Lower leg skin (tissue), 4 donors: ENCODE measurements at regions not wholly inside any gene's neighbourhood (a gene's known extent, or its start where the extent isn't known, plus 50 kb on each side); places are given as distances from the start of the nearest gene placed in this dataset.

Experiments used
- DNase-seq, 2 donors: peaks; one replicate each; pipeline ENCODE4 v3.0.0-alpha.2; 2019; ENCODE audit warnings: low spot score in 2 of 2
- H3K4me3 ChIP-seq: fragments of 200-600 bp; sonication (generic); 2 replicates; pipeline ENCODE4 v1.5.1; 2017; ENCODE audit warnings: mild to moderate bottlenecking, low read depth; ENCODE audit not compliant: poor library complexity, severe bottlenecking
- POLR2A ChIP-seq, 2 donors: fragments of 450-650 bp; IDR thresholded peaks; one replicate each; pipeline ENCODE4 v1.6.1; 2016 to 2017; ENCODE audit warnings: antibody characterized with exemption in 2 of 2, mild to moderate bottlenecking in 1 of 2, moderate library complexity in 1 of 2
- WGBS, 2 donors: methylation state at CpG; one replicate each; pipeline ENCODE4 v1.1.5; 2018; 5-methylcytosine and 5-hydroxymethylcytosine counted together
- intact Hi-C: fragments of 100-400 bp; cut with DNase I; formaldehyde crosslinking; loops from one replicate; pipeline ENCODE4 v1.15.0; 2023; ENCODE audit warnings: low total_unique reads
- TF ChIP-seq, protein P1 (sequence below), 3 donors: fragments of 450-650 bp; IDR thresholded peaks; one replicate each; pipeline ENCODE4 v1.5.1; 2016; ENCODE audit warnings: antibody characterized with exemption in 3 of 3, mild to moderate bottlenecking in 3 of 3, moderate library complexity in 2 of 3

DNA sequence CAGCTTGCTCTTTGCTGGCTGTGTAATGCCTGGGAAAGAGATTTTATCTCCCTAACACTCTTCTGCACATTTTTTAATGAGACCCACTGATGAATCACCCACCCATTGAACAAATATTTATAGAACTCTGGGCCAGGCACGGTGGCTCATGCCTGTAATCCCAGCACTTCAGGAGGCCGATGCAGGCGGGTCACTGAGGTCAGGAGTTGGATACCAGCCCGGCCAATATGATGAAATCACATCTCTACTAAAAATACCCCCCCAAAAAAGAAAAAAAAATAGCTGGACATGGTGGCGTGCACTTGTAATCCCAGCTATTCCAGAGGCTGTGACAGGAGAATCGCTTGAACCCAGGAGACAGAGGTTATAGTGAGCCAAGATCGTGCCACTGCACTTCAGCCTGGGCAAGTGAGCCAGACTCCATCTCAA lies 82.1 kb upstream of the SIRPA start:
- 37 to 44% methylated on average over 7 of the region's 7 CpGs for WGBS, 2 donors
- DNase-seq = peak in 1 of 2 donors; percentile 87
- no peak for TF ChIP-seq POLR2A (IDR thresholded peaks at IDR 0.05)
- TF ChIP-seq, protein P1, sequence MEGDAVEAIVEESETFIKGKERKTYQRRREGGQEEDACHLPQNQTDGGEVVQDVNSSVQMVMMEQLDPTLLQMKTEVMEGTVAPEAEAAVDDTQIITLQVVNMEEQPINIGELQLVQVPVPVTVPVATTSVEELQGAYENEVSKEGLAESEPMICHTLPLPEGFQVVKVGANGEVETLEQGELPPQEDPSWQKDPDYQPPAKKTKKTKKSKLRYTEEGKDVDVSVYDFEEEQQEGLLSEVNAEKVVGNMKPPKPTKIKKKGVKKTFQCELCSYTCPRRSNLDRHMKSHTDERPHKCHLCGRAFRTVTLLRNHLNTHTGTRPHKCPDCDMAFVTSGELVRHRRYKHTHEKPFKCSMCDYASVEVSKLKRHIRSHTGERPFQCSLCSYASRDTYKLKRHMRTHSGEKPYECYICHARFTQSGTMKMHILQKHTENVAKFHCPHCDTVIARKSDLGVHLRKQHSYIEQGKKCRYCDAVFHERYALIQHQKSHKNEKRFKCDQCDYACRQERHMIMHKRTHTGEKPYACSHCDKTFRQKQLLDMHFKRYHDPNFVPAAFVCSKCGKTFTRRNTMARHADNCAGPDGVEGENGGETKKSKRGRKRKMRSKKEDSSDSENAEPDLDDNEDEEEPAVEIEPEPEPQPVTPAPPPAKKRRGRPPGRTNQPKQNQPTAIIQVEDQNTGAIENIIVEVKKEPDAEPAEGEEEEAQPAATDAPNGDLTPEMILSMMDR (IDR thresholded peaks at IDR 0.05) = no peak
- intact Hi-C loops = no loop called here
- H3K4me3 ChIP-seq = no peak overlapping the region

DNA sequence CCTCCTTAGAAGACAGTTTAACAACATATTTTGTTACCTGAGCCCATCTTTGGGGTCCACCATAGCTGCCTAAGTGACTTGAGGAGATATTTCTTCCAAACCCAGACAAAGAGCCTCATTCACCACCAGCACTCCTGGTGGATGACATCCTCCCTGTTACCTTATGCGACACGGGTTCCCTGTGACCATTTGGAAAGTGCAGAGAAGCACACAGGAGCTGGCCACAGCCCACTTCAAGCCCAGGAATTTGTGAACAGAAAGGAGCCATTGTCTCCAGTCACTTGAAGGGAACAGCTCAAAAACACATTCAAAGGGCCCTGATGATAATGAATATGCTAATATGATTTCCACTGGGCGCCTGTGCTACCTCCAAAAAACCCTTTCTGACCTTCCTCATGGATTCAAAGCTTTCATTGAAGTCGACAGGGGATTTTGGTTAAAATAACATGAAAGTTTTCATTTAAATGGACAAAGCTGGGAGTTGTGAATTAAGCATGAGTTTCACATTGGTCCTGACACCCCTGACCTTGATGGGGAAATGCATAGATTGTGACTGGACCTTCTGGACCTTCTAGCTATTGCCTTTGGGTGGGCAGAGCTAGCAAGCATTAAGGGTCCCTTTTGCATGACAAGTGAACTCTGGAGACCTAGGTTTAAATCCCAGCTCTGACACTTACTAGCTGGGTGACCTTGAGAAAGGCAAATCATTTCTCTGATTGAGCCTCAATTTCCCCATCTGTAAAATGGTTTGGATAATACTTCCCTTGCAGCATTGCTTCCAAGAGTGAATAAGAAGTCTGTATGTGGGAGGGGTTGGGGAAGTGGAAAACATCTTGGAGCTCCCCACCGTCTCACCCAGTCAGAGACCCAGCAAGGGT lies 83.3 kb upstream of the SIRPA start:
- no peak overlapping the region for H3K4me3 ChIP-seq
- no peak for TF ChIP-seq POLR2A (IDR thresholded peaks at IDR 0.05)
- TF ChIP-seq, protein P1 (IDR thresholded peaks at IDR 0.05) = no peak
- peak in 1 of 2 donors; percentile 48 for DNase-seq
- WGBS, 2 donors = 49 to 70% methylated on average over 5 of the region's 5 CpGs
- intact Hi-C loops = no loop called here

GRCh38 chr20:1810926-1811620 lies 84.1 kb upstream of the SIRPA start:
- WGBS, 2 donors = 22 to 48% methylated on average over 7 of the region's 7 CpGs
- intact Hi-C loops = no loop called here
- peak in 1 of 2 donors; percentile 82 for DNase-seq
- no peak overlapping the region for H3K4me3 ChIP-seq
- TF ChIP-seq, protein P1 (IDR thresholded peaks at IDR 0.05) = no peak
- TF ChIP-seq POLR2A (IDR thresholded peaks at IDR 0.05) = no peak

DNA sequence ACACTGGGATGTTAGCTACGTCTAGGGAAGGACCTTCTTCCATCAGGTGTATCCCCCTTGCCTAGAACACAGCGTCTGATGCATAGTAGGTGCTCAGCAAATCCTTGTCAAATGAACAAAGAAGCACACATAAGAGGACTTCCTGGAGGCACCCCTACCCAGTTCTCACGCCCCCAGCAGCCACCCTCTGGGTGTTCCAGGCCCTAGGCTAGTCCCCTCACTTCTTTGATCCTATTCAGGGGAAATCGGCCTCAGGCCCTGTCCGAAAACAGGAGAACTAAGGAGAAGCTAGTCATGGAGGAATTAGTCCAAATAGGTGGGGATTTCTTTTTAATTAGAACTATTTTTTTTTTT lies 84.7 kb upstream of the SIRPA start:
- intact Hi-C loops = no loop called here
- H3K4me3 ChIP-seq = no peak overlapping the region
- 65 to 74% methylated on average over 5 of the region's 5 CpGs for WGBS, 2 donors
- DNase-seq = peak in 1 of 2 donors; percentile 83
- TF ChIP-seq, protein P1 (IDR thresholded peaks at IDR 0.05) = no peak
- TF ChIP-seq POLR2A (IDR thresholded peaks at IDR 0.05) = no peak

DNA sequence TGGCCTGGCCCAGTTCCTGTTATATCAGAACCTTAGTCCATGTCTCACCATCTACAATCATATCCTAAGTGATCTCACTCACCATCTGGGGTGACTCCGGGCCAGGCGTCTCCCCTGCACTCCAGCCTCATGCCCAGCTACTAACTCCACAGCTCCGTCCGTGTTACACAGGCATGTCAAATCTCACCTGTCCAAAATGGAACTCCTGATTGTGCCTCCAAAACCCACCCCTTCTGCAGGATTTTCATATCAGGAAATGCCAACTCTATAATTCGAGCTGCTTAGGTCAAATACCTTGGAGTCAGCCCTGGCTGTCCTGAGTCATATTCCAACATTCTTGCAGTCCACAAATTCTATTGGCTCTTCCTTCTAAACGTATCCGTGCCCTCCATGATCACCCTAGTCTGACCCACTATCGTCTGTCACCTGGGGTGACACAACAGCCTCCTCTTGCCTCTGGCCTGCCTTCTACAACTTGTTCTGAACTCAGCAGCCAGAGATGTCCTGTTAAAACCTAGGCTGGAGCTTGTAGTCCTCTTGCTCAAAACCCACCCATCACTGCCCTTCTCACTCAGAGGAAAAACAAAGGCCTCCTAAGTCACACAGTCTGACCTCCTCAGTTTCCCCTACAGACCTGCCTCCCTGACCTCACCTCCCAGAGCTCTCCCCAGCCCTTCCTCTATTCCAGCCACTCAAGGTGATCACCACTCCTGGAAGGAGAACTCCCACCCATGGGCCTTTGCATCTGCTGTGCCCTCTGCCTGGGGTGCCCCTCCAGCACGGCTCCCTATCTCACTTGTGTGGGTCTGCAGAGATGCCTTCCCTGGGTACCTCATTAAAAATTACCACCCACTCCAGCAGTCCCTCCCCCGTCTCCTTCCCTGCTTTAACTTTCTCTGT lies 85.3 kb upstream of the SIRPA start:
- intact Hi-C loops = no loop called here

More for the DNA sequence above, 85.3 kb upstream of the SIRPA start:
- TF ChIP-seq, protein P1 (IDR thresholded peaks at IDR 0.05) = no peak
- no peak for TF ChIP-seq POLR2A (IDR thresholded peaks at IDR 0.05)
- 85 to 89% methylated on average over 10 of the region's 10 CpGs for WGBS, 2 donors
- peak in 1 of 2 donors; percentile 73 for DNase-seq
- no peak overlapping the region for H3K4me3 ChIP-seq
